Neural cell (in vitro differentiated cells): ENCODE measurements at regions not wholly inside any gene's neighbourhood (a gene's known extent, or its start where the extent isn't known, plus 50 kb on each side); places are given as distances from the start of the nearest gene placed in this dataset.
"Not testable (repeated sequence)": the region's sequence is repeated elsewhere in the genome, so short reads cannot be mapped to it uniquely, and the experiment has no call there.

Experiments used
- H2AFZ ChIP-seq: fragments of 200-600, 300-800 bp; sonication (generic), shearing (Covaris generic); 2 replicates; pipeline ENCODE4 v1.6.0; 2014; ENCODE audit warnings: low read depth, mild to moderate bottlenecking, antibody characterized with exemption, low read length, moderate library complexity
- H3F3A ChIP-seq: fragments of 200-600 bp; shearing (Covaris generic); 2 replicates; pipeline ENCODE4 v1.6.1; 2016; ENCODE audit warnings: mild to moderate bottlenecking, moderate library complexity, mixed read lengths, antibody characterized with exemption, low read length; ENCODE audit not compliant: insufficient read depth, poor library complexity, severe bottlenecking
- H3K27ac ChIP-seq: fragments of 200-600, 300-800 bp; sonication (generic), shearing (Covaris generic); 2 replicates; pipeline ENCODE4 v1.5.1; 2014; ENCODE audit warnings: mild to moderate bottlenecking, low read length, moderate library complexity
- H3K27me3 ChIP-seq: fragments of 300-800, 200-600 bp; sonication (generic), shearing (Covaris generic); 2 replicates; pipeline ENCODE4 v1.6.0; 2014; ENCODE audit warnings: mild to moderate bottlenecking, low read depth, low read length, moderate library complexity; ENCODE audit not compliant: insufficient read depth
- H3K36me3 ChIP-seq: fragments of 300-800, 200-600 bp; sonication (generic), shearing (Covaris generic); 2 replicates; pipeline ENCODE4 v1.5.1; 2014; ENCODE audit warnings: mild to moderate bottlenecking, antibody characterized with exemption, low read length, moderate library complexity; ENCODE audit not compliant: insufficient read depth
- H3K4me2 ChIP-seq: fragments of 300-800, 200-600 bp; sonication (generic), shearing (Covaris generic); 2 replicates; pipeline ENCODE4 v1.6.0; 2014; ENCODE audit warnings: mild to moderate bottlenecking, low read length
- H3K4me3 ChIP-seq: fragments of 300-800, 200-600 bp; sonication (generic), shearing (Covaris generic); 2 replicates; pipeline ENCODE4 v1.5.1; 2014; ENCODE audit warnings: mild to moderate bottlenecking, low read length, moderate library complexity
- H3K79me2 ChIP-seq: fragments of 200-600 bp; shearing (Covaris generic); replicated peaks from 2 replicates; pipeline ENCODE4 v1.6.0; 2014; ENCODE audit warnings: mild to moderate bottlenecking, low read length, moderate library complexity; ENCODE audit not compliant: insufficient read depth
- H3K9ac ChIP-seq: fragments of 300-800, 200-600 bp; sonication (generic), shearing (Covaris generic); 2 replicates; pipeline ENCODE4 v1.6.1; 2016; ENCODE audit warnings: mild to moderate bottlenecking, low read length, mixed read lengths
- H3K9me2 ChIP-seq: fragments of 200-600 bp; shearing (Covaris generic); 2 replicates; pipeline ENCODE4 v1.6.1; 2016; ENCODE audit warnings: mild to moderate bottlenecking, low read length, mixed read lengths; ENCODE audit not compliant: insufficient read depth
- H3K9me3 ChIP-seq: fragments of 200-600, 300-800 bp; sonication (generic), shearing (Covaris generic); 2 replicates; pipeline ENCODE4 v1.6.1; 2016; ENCODE audit warnings: mild to moderate bottlenecking, mixed run types, low read length, moderate library complexity, mixed read lengths
- H4K20me1 ChIP-seq: fragments of 200-600 bp; shearing (Covaris generic); 2 replicates; pipeline ENCODE4 v1.6.1; 2016; ENCODE audit warnings: mild to moderate bottlenecking, mixed run types; ENCODE audit not compliant: insufficient read depth
- EP300 ChIP-seq: fragments of 450-650 bp; conservative IDR thresholded peaks from 2 replicates; pipeline ENCODE4 v1.6.1; 2014; ENCODE audit warnings: antibody characterized with exemption, mild to moderate bottlenecking, moderate library complexity; ENCODE audit not compliant: poor library complexity, severe bottlenecking
- EZH2 ChIP-seq: fragments of 200-600, 300-800 bp; shearing (Covaris generic), sonication (generic); IDR thresholded peaks from 2 replicates; pipeline ENCODE4 v1.6.1; 2014; ENCODE audit warnings: antibody characterized with exemption, low read length, borderline replicate concordance, mild to moderate bottlenecking; ENCODE audit not compliant: insufficient read depth, poor library complexity, severe bottlenecking
- MXI1 ChIP-seq: fragments of 450-650 bp; conservative IDR thresholded peaks from 2 replicates; pipeline ENCODE4 v1.6.1; 2014; ENCODE audit warnings: antibody characterized with exemption, mild to moderate bottlenecking; ENCODE audit not compliant: poor library complexity, severe bottlenecking
- POLR2AphosphoS5 ChIP-seq: IDR thresholded peaks from 2 replicates; pipeline ENCODE4 v1.6.1; 2012
- RAD21 ChIP-seq: fragments of 450-650 bp; conservative IDR thresholded peaks from 2 replicates; pipeline ENCODE4 v1.6.1; 2014; ENCODE audit warnings: antibody characterized with exemption, mild to moderate bottlenecking, moderate library complexity
- SMC3 ChIP-seq: fragments of 450-650 bp; conservative IDR thresholded peaks from 2 replicates; pipeline ENCODE4 v1.6.1; 2014; ENCODE audit warnings: antibody characterized with exemption, mild to moderate bottlenecking, moderate library complexity; ENCODE audit not compliant: poor library complexity
- TAF1 ChIP-seq: IDR thresholded peaks from 2 replicates; pipeline ENCODE4 v1.6.1; 2012; ENCODE audit warnings: low read depth
- TF ChIP-seq, protein P1 (sequence below): fragments of 450-650 bp; IDR thresholded peaks from 2 replicates; pipeline ENCODE4 v1.5.1; 2014; ENCODE audit warnings: antibody characterized with exemption, mild to moderate bottlenecking, moderate library complexity; ENCODE audit not compliant: poor library complexity, severe bottlenecking
- TF ChIP-seq, protein P2 (sequence below): IDR thresholded peaks from 2 replicates; pipeline ENCODE4 v1.6.1; 2012; ENCODE audit warnings: borderline replicate concordance

DNA sequence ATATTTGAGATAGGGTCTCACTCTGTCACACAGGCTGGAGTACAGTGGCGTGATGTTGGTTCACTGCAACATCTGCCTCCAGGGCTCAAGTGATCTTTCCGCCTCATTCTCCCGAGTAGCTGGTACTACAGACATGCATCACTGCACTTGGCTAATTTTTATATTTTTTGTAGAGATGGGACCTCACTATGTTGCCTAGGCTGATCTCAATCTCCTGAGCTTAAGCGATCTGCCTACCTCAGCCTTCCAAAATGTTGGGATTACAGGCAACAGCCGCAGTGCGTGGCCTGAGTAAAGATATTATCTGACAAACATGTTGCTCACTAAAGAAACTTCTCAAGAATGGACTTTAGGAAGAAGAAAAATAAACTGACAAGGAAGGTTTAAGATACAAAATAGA lies 125.4 kb upstream of the ABCC4 start:
- Histone ChIP-seq H3K9me3 (no peaks in the 10 kb centered on the region), H3K4me2 (no peak overlapping the region), H3K79me2 (no peaks in the 10 kb centered on the region), H3K9ac (no peak overlapping the region), H2AFZ (no peak overlapping the region), H3K9me2 (no peaks in the 10 kb centered on the region), H4K20me1 (no peaks in the 10 kb centered on the region), H3K27ac (no peak overlapping the region), H3K36me3 (no peaks in the 10 kb centered on the region), H3F3A (no peaks in the 10 kb centered on the region), H3K27me3 (no peaks in the 10 kb centered on the region), H3K4me3 (no peak overlapping the region)
- TF ChIP-seq, protein P1, sequence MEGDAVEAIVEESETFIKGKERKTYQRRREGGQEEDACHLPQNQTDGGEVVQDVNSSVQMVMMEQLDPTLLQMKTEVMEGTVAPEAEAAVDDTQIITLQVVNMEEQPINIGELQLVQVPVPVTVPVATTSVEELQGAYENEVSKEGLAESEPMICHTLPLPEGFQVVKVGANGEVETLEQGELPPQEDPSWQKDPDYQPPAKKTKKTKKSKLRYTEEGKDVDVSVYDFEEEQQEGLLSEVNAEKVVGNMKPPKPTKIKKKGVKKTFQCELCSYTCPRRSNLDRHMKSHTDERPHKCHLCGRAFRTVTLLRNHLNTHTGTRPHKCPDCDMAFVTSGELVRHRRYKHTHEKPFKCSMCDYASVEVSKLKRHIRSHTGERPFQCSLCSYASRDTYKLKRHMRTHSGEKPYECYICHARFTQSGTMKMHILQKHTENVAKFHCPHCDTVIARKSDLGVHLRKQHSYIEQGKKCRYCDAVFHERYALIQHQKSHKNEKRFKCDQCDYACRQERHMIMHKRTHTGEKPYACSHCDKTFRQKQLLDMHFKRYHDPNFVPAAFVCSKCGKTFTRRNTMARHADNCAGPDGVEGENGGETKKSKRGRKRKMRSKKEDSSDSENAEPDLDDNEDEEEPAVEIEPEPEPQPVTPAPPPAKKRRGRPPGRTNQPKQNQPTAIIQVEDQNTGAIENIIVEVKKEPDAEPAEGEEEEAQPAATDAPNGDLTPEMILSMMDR, result no peak
- TF ChIP-seq RAD21, result no peak
- TF ChIP-seq EZH2, result no peak
- TF ChIP-seq, protein P2, sequence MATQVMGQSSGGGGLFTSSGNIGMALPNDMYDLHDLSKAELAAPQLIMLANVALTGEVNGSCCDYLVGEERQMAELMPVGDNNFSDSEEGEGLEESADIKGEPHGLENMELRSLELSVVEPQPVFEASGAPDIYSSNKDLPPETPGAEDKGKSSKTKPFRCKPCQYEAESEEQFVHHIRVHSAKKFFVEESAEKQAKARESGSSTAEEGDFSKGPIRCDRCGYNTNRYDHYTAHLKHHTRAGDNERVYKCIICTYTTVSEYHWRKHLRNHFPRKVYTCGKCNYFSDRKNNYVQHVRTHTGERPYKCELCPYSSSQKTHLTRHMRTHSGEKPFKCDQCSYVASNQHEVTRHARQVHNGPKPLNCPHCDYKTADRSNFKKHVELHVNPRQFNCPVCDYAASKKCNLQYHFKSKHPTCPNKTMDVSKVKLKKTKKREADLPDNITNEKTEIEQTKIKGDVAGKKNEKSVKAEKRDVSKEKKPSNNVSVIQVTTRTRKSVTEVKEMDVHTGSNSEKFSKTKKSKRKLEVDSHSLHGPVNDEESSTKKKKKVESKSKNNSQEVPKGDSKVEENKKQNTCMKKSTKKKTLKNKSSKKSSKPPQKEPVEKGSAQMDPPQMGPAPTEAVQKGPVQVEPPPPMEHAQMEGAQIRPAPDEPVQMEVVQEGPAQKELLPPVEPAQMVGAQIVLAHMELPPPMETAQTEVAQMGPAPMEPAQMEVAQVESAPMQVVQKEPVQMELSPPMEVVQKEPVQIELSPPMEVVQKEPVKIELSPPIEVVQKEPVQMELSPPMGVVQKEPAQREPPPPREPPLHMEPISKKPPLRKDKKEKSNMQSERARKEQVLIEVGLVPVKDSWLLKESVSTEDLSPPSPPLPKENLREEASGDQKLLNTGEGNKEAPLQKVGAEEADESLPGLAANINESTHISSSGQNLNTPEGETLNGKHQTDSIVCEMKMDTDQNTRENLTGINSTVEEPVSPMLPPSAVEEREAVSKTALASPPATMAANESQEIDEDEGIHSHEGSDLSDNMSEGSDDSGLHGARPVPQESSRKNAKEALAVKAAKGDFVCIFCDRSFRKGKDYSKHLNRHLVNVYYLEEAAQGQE, result no peak
- TF ChIP-seq TAF1, result no peak
- TF ChIP-seq SMC3, result no peak
- TF ChIP-seq EP300, result no peak
- TF ChIP-seq POLR2AphosphoS5, result no peak
- TF ChIP-seq MXI1, result no peak

DNA sequence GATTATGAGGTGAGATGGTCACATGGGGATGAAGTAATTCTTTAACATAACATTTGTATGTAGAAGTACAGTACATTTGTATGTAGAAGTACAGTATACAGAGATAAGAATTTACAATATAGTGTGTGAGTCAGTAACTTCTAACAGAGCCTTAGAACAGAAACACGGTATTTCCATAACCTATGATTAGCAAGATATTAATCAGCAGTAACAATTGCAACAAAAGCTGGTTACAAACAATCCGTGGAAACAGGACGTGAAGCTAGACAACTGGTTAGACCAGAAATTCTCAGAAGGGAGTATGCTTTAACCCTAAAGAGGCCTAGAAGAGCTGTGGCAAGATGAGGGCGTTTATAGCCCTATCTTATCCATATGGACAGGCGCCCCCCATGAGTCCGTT lies 122.0 kb upstream of the CLDN10 start:
- not testable (repeated sequence) for H3K9ac ChIP-seq, H3F3A ChIP-seq, H3K36me3 ChIP-seq, H4K20me1 ChIP-seq, H3K9me2 ChIP-seq, H3K4me3 ChIP-seq, H3K27me3 ChIP-seq, H3K79me2 ChIP-seq, H3K9me3 ChIP-seq, H3K4me2 ChIP-seq, H3K27ac ChIP-seq, H2AFZ ChIP-seq

DNA sequence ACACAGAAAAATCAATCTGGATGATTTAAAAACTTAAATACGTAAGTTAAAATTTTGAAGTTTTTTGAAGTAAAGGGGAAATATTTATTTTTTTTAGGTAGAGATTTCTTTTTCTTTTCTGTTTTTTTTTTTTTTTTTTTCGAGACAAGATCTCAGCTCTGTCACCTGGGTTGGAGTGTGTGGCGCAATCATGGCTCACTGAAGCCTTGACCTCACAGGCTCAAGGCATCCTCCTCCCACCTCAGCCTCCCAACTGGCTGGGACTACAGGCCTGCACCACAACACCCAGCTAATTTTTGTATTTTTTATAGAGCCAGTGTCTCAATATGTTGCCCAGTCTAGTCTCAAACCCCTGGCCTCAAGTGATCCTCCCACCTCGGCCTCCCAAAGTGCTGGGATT lies 120.4 kb upstream of the CLDN10 start:
- no peaks in the 10 kb centered on the region for H3K9me2 ChIP-seq
- TF ChIP-seq EP300 (no peak), POLR2AphosphoS5 (no peak), EZH2 (no peak), RAD21 (no peak), SMC3 (no peak)
- TF ChIP-seq, protein P1, result no peak
- TF ChIP-seq, protein P2, result no peak
- no peak overlapping the region for H3K4me2 ChIP-seq
- H3F3A ChIP-seq, result no peaks in the 10 kb centered on the region
- no peak overlapping the region for H2AFZ ChIP-seq
- H3K9me3 ChIP-seq, result no peaks in the 10 kb centered on the region
- H3K27ac ChIP-seq, result no peak overlapping the region
- no peaks in the 10 kb centered on the region for H4K20me1 ChIP-seq
- H3K79me2 ChIP-seq, result no peaks in the 10 kb centered on the region
- H3K36me3 ChIP-seq, result no peaks in the 10 kb centered on the region
- no peaks in the 10 kb centered on the region for H3K27me3 ChIP-seq
- no peak overlapping the region for H3K4me3 ChIP-seq
- no peak overlapping the region for H3K9ac ChIP-seq
